ENCODE measurements at regions not wholly inside any gene's neighbourhood (a gene's known extent, or its start where the extent isn't known, plus 50 kb on each side); places are given as distances from the start of the nearest gene placed in this dataset.

- no peaks in the 10 kb centered on the region for H4K20me1 ChIP-seq (ENCODE audit: insufficient read depth, low read length)
These were observed 281.8 kb upstream of the ANO5 start for GRCh38 chr11:21911061-21911460.

GRCh38 chr11:21912285-21912684 lies 280.6 kb upstream of the ANO5 start:
- no peak for DNase-seq (ENCODE audit: insufficient read length, low spot score, missing footprints)
- H3K79me2 ChIP-seq (ENCODE audit: insufficient read depth, low read length) = no peaks in the 10 kb centered on the region
- TF ChIP-seq CTCF (IDR thresholded peaks at IDR 0.05; ENCODE audit: extremely low read depth, low read depth, low read length) = no peak
- H3K4me2 ChIP-seq (ENCODE audit: insufficient read depth, low read length) = no peak overlapping the region
- no peaks in the 10 kb centered on the region for H3K27me3 ChIP-seq (ENCODE audit: insufficient read depth, low read length)
- no peaks in the 10 kb centered on the region for H3K36me3 ChIP-seq (ENCODE audit: insufficient read depth, low read length)
- no peaks in the 10 kb centered on the region for H3K4me1 ChIP-seq (ENCODE audit: insufficient read depth, low read length)
- no peak overlapping the region for H2AFZ ChIP-seq (ENCODE audit: low read length)
- H3K4me3 ChIP-seq (ENCODE audit: insufficient read depth, low read length) = no peak overlapping the region
- no peaks in the 10 kb centered on the region for H3K9me3 ChIP-seq (ENCODE audit: low read depth, low read length)
- H3K27ac ChIP-seq (ENCODE audit: low read depth, low read length) = no peak overlapping the region
- H4K20me1 ChIP-seq (ENCODE audit: insufficient read depth, low read length) = no peaks in the 10 kb centered on the region

More at GRCh38 chr11:21911061-21911460, 281.8 kb upstream of the ANO5 start:
- no peaks in the 10 kb centered on the region for H3K9me3 ChIP-seq (ENCODE audit: low read depth, low read length)
- TF ChIP-seq CTCF (IDR thresholded peaks at IDR 0.05; ENCODE audit: extremely low read depth, low read depth, low read length) = no peak
- no peak overlapping the region for H3K27ac ChIP-seq (ENCODE audit: low read depth, low read length)
- no peak for DNase-seq (ENCODE audit: insufficient read length, low spot score, missing footprints)
- no peak overlapping the region for H2AFZ ChIP-seq (ENCODE audit: low read length)
- no peaks in the 10 kb centered on the region for H3K79me2 ChIP-seq (ENCODE audit: insufficient read depth, low read length)
- H3K4me1 ChIP-seq (ENCODE audit: insufficient read depth, low read length) = no peaks in the 10 kb centered on the region
- H3K36me3 ChIP-seq (ENCODE audit: insufficient read depth, low read length) = no peaks in the 10 kb centered on the region
- no peaks in the 10 kb centered on the region for H3K27me3 ChIP-seq (ENCODE audit: insufficient read depth, low read length)
- no peak overlapping the region for H3K4me3 ChIP-seq (ENCODE audit: insufficient read depth, low read length)
- H3K4me2 ChIP-seq (ENCODE audit: insufficient read depth, low read length) = no peak overlapping the region

GRCh38 chr11:21921151-21921550 lies 271.7 kb upstream of the ANO5 start:
- DNase-seq (ENCODE audit: insufficient read length, low spot score, missing footprints) = no peak
- no peak for TF ChIP-seq CTCF (IDR thresholded peaks at IDR 0.05; ENCODE audit: extremely low read depth, low read depth, low read length)

GRCh38 chr11:21924262-21924661 lies 268.6 kb upstream of the ANO5 start:
- no peak for TF ChIP-seq CTCF (IDR thresholded peaks at IDR 0.05; ENCODE audit: extremely low read depth, low read depth, low read length)
- no peaks in the 10 kb centered on the region for H3K9me3 ChIP-seq (ENCODE audit: low read depth, low read length)
- H3K4me3 ChIP-seq (ENCODE audit: insufficient read depth, low read length) = no peak overlapping the region

More at GRCh38 chr11:21921151-21921550, 271.7 kb upstream of the ANO5 start:
- Histone ChIP-seq H3K27me3 (ENCODE audit: insufficient read depth, low read length) (no peaks in the 10 kb centered on the region), H3K4me2 (ENCODE audit: insufficient read depth, low read length) (no peak overlapping the region), H3K9me3 (ENCODE audit: low read depth, low read length) (no peaks in the 10 kb centered on the region), H3K4me3 (ENCODE audit: insufficient read depth, low read length) (no peak overlapping the region), H4K20me1 (ENCODE audit: insufficient read depth, low read length) (no peaks in the 10 kb centered on the region), H3K27ac (ENCODE audit: low read depth, low read length) (no peak overlapping the region), H3K36me3 (ENCODE audit: insufficient read depth, low read length) (no peaks in the 10 kb centered on the region), H2AFZ (ENCODE audit: low read length) (no peak overlapping the region), H3K79me2 (ENCODE audit: insufficient read depth, low read length) (no peaks in the 10 kb centered on the region), H3K4me1 (ENCODE audit: insufficient read depth, low read length) (no peaks in the 10 kb centered on the region)

More at GRCh38 chr11:21924262-21924661, 268.6 kb upstream of the ANO5 start:
- Histone ChIP-seq H3K27ac (ENCODE audit: low read depth, low read length) (no peak overlapping the region), H3K4me2 (ENCODE audit: insufficient read depth, low read length) (no peak overlapping the region), H3K4me1 (ENCODE audit: insufficient read depth, low read length) (no peaks in the 10 kb centered on the region), H4K20me1 (ENCODE audit: insufficient read depth, low read length) (no peaks in the 10 kb centered on the region), H3K79me2 (ENCODE audit: insufficient read depth, low read length) (no peaks in the 10 kb centered on the region), H3K36me3 (ENCODE audit: insufficient read depth, low read length) (no peaks in the 10 kb centered on the region), H2AFZ (ENCODE audit: low read length) (no peak overlapping the region), H3K27me3 (ENCODE audit: insufficient read depth, low read length) (no peaks in the 10 kb centered on the region)
- no peak for DNase-seq (ENCODE audit: insufficient read length, low spot score, missing footprints)

Measured in osteoblast (primary cell).